Pulmonary artery endothelial cell (primary cell): ENCODE measurements at regions not wholly inside any gene's neighbourhood (a gene's known extent, or its start where the extent isn't known, plus 50 kb on each side); places are given as distances from the start of the nearest gene placed in this dataset.
"Not testable (repeated sequence)": the region's sequence is repeated elsewhere in the genome, so short reads cannot be mapped to it uniquely, and the experiment has no call there.

Source experiments
- DNase-seq: peaks from one replicate; pipeline ENCODE4 v3.0.0-alpha.2; 2011; ENCODE audit warnings: low read depth, low spot score

- no peak for DNase-seq
Measured at GRCh38 chr7:89771003-89771636, 383.1 kb upstream of the STEAP1 start.

GRCh38 chr7:89772276-89772675 is 382.0 kb upstream of the STEAP1 start:
- no peak for DNase-seq

- no peak for DNase-seq
Measured at GRCh38 chr7:89773611-89774010, 380.7 kb upstream of the STEAP1 start.

- DNase-seq, result no peak
Measured at GRCh38 chr7:89775459-89775858, 378.8 kb upstream of the STEAP1 start.

GRCh38 chr7:89776980-89777379 is 377.3 kb upstream of the STEAP1 start:
- no peak for DNase-seq

- DNase-seq, result no peak
Measured at GRCh38 chr7:89777499-89777898, 376.8 kb upstream of the STEAP1 start.

GRCh38 chr7:89780291-89780690 is 374.0 kb upstream of the STEAP1 start:
- no peak for DNase-seq

GRCh38 chr7:89796481-89796880 is 357.8 kb upstream of the STEAP1 start:
- no peak for DNase-seq

GRCh38 chr7:89797965-89798598 is 356.2 kb upstream of the STEAP1 start:
- no peak for DNase-seq

- DNase-seq, result no peak
Measured at GRCh38 chr7:89798599-89798996, 355.7 kb upstream of the STEAP1 start.

- DNase-seq, result no peak
Measured at GRCh38 chr7:89800761-89801160, 353.5 kb upstream of the STEAP1 start.

GRCh38 chr7:89809291-89809690 is 345.0 kb upstream of the STEAP1 start:
- no peak for DNase-seq

GRCh38 chr7:89813081-89813480 is 341.2 kb upstream of the STEAP1 start:
- DNase-seq, result no peak

- DNase-seq, result no peak
Measured at GRCh38 chr7:89826121-89826520, 328.1 kb upstream of the STEAP1 start.

- no peak for DNase-seq
Measured at GRCh38 chr7:89826557-89826956, 327.7 kb upstream of the STEAP1 start.

GRCh38 chr7:89837515-89837914 is 316.8 kb upstream of the STEAP1 start:
- no peak for DNase-seq

- no peak for DNase-seq
Measured at GRCh38 chr7:89839329-89839728, 314.9 kb upstream of the STEAP1 start.

GRCh38 chr7:89845952-89846351 is 308.3 kb upstream of the STEAP1 start:
- no peak for DNase-seq

GRCh38 chr7:89849052-89849451 is 305.2 kb upstream of the STEAP1 start:
- DNase-seq, result no peak

- not testable (repeated sequence) for DNase-seq
Measured at GRCh38 chr7:89857053-89857452, 297.2 kb upstream of the STEAP1 start.

- DNase-seq, result no peak
Measured at GRCh38 chr7:89857767-89858166, 296.5 kb upstream of the STEAP1 start.

GRCh38 chr7:89887489-89887888 is 266.8 kb upstream of the STEAP1 start:
- no peak for DNase-seq

- DNase-seq, result no peak
Measured at GRCh38 chr7:89908736-89909135, 245.5 kb upstream of the STEAP1 start.
